ENCODE measurements at regions not wholly inside any gene's neighbourhood (a gene's known extent, or its start where the extent isn't known, plus 50 kb on each side); places are given as distances from the start of the nearest gene placed in this dataset.

DNA sequence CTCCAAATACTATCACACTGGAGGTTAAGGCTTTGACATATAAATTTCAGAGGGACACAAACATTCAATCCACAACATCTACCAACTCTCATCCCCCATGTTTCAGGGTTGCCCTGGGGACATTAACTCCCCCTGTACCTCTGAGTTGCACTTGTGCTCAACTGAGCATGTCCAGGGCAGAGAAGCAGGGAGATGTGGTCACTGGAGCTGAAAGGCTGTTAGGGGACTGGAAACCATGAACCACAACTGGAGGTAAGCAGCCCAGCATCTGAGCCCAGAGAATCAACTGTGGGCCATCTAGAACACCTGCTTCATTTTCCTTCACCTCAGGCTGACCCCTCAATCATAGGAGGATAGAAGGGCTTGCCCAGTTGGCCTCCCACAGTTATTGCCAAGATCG is 641.1 kb downstream of the MID1IP1 start:
- Histone ChIP-seq H4K20me1 (ENCODE audit: control insufficient read depth, insufficient read depth, insufficient read length) (no peaks in the 10 kb centered on the region), H2BK5ac (ENCODE audit: insufficient read length, low read length) (no peak overlapping the region), H2AK5ac (ENCODE audit: insufficient read length, low read length) (no peak overlapping the region), H2BK15ac (ENCODE audit: low read depth, low read length) (no peak overlapping the region), H3K79me2 (ENCODE audit: insufficient read depth, low read length) (no peaks in the 10 kb centered on the region), H3K9ac (ENCODE audit: extremely low read depth, insufficient read length, low read length) (no peak overlapping the region), H3K27me3 (ENCODE audit: insufficient read depth, low read length) (no peaks in the 10 kb centered on the region), H2BK120ac (ENCODE audit: low read depth, low read length, poor library complexity, severe bottlenecking) (no peak overlapping the region), H3K23ac (ENCODE audit: insufficient read length, low read depth, low read length) (no peak overlapping the region), H3K27ac (ENCODE audit: insufficient read length, low read depth, low read length) (no peak overlapping the region), H3T11ph (ENCODE audit: low read length) (no peak overlapping the region), H4K91ac (ENCODE audit: insufficient read length, low read depth, low read length) (no peak overlapping the region), H3K9me3 (ENCODE audit: control insufficient read depth, low read depth, low read length) (no peaks in the 10 kb centered on the region), H4K8ac (replicated peaks; ENCODE audit: insufficient read length, low read depth, low read length) (no peak overlapping the region), H2AFZ (ENCODE audit: low read length) (no peak overlapping the region), H3K79me1 (ENCODE audit: insufficient read depth, low read depth, low read length, poor library complexity, severe bottlenecking) (no peaks in the 10 kb centered on the region), H3K23me2 (ENCODE audit: insufficient read length, low read depth, low read length, poor library complexity, severe bottlenecking) (no peaks in the 10 kb centered on the region), H2BK20ac (ENCODE audit: low read depth, low read length, poor library complexity, severe bottlenecking) (no peak overlapping the region), H3K14ac (ENCODE audit: insufficient read depth, low read length) (no peak overlapping the region), H3K18ac (ENCODE audit: insufficient read length, low read depth, low read length) (no peak overlapping the region), H3K4me2 (ENCODE audit: insufficient read depth, insufficient read length, low read length) (no peak overlapping the region), H4K5ac (ENCODE audit: insufficient read length, low read depth, low read length) (no peak overlapping the region), H3K4ac (ENCODE audit: low read depth, low read length) (no peak overlapping the region), H2BK12ac (ENCODE audit: insufficient read length, low read depth, low read length) (no peak overlapping the region), H3K4me1 (ENCODE audit: insufficient read depth, low read length) (peaks cover 3% of the 10 kb centered on the region; the same call in 1 of the 2 replicates), H3K56ac (ENCODE audit: insufficient read length, low read depth, low read length) (no peak overlapping the region)
- H3K9me3 Mint-ChIP-seq: peaks cover 69 to 80% of the 10 kb centered on the region in 2 experiments
- no peak overlapping the region for H3K27ac Mint-ChIP-seq
- H3K4me3 Mint-ChIP-seq: no peak overlapping the region
- peaks cover 10 to 23% of the 10 kb centered on the region in 2 experiments for H3K4me1 Mint-ChIP-seq
- H3K36me3 Mint-ChIP-seq (ENCODE audit: insufficient read depth in 1 of 3, low read depth in 3 of 3): peaks cover 5 to 9% (median 7%) of the 10 kb centered on the region in 3 experiments; a peak in 6 of 7 replicates
- TF ChIP-seq, protein P1, sequence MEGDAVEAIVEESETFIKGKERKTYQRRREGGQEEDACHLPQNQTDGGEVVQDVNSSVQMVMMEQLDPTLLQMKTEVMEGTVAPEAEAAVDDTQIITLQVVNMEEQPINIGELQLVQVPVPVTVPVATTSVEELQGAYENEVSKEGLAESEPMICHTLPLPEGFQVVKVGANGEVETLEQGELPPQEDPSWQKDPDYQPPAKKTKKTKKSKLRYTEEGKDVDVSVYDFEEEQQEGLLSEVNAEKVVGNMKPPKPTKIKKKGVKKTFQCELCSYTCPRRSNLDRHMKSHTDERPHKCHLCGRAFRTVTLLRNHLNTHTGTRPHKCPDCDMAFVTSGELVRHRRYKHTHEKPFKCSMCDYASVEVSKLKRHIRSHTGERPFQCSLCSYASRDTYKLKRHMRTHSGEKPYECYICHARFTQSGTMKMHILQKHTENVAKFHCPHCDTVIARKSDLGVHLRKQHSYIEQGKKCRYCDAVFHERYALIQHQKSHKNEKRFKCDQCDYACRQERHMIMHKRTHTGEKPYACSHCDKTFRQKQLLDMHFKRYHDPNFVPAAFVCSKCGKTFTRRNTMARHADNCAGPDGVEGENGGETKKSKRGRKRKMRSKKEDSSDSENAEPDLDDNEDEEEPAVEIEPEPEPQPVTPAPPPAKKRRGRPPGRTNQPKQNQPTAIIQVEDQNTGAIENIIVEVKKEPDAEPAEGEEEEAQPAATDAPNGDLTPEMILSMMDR (conservative IDR thresholded peaks at IDR 0.05): no peak
- no peak for DNase-seq
- WGBS (ENCODE audit: extremely low coverage, insufficient read length, low lambda C conversion rate): no CpG with 5 or more reads among the region's 1 CpG
- peaks cover 8% of the 10 kb centered on the region for H3K27me3 Mint-ChIP-seq (ENCODE audit: low read depth)

All from H9 (cell line).